GM23338 (cell line): ENCODE measurements at regions not wholly inside any gene's neighbourhood (a gene's known extent, or its start where the extent isn't known, plus 50 kb on each side); places are given as distances from the start of the nearest gene placed in this dataset.
"Not testable (repeated sequence)": the region's sequence is repeated elsewhere in the genome, so short reads cannot be mapped to it uniquely, and the experiment has no call there.

Experiments used
- EZH2phosphoT487 ChIP-seq: fragments of 200-600 bp; sonication (generic); IDR thresholded peaks from one replicate; pipeline ENCODE4 v1.8.1; 2018; ENCODE audit warnings: antibody characterized with exemption; ENCODE audit not compliant: unreplicated experiment
- POLR2AphosphoS5 ChIP-seq: IDR thresholded peaks from 2 replicates; pipeline ENCODE4 v1.6.1; 2016; ENCODE audit warnings: antibody characterized with exemption, low read depth
- REST ChIP-seq: IDR thresholded peaks from one replicate; pipeline ENCODE4 v1.6.1; 2018; ENCODE audit warnings: antibody characterized with exemption; ENCODE audit not compliant: unreplicated experiment

GRCh38 chr9:22980429-22980828, 533.8 kb downstream of the DMRTA1 start:
- TF ChIP-seq EZH2phosphoT487, POLR2AphosphoS5, REST: not testable (repeated sequence)
